ENCODE measurements at regions not wholly inside any gene's neighbourhood (a gene's known extent, or its start where the extent isn't known, plus 50 kb on each side); places are given as distances from the start of the nearest gene placed in this dataset.
"Not testable (repeated sequence)": the region's sequence is repeated elsewhere in the genome, so short reads cannot be mapped to it uniquely, and the experiment has no call there.

GRCh38 chr2:131722256-131722655, 194.6 kb downstream of the CCDC74A start:
- H4K8ac ChIP-seq (ENCODE audit: extremely low read depth, insufficient read depth, low read length); H3K4ac ChIP-seq (replicated peaks; ENCODE audit: insufficient read length, low read depth, low read length): not testable (repeated sequence)

More at GRCh38 chr2:131722256-131722655, 194.6 kb downstream of the CCDC74A start:
- H3K9me3 ChIP-seq (ENCODE audit: insufficient read depth in 2 of 2, low read depth in 1 of 2, low read length in 1 of 2); H3K14ac ChIP-seq (ENCODE audit: insufficient read length); H3K23ac ChIP-seq (ENCODE audit: insufficient read length); H2AK5ac ChIP-seq (ENCODE audit: low read depth, low read length); H3K27me3 ChIP-seq (replicated peaks in 1 of 4; ENCODE audit: control insufficient read depth in 3 of 4, extremely low read depth in 1 of 4, insufficient read depth in 3 of 4, low read length in 3 of 4); DNase-seq (ENCODE audit: low read depth in 1 of 2, low spot score in 2 of 2); H4K20me1 ChIP-seq (replicated peaks in 1 of 2; ENCODE audit: control insufficient read depth in 1 of 2, insufficient read depth in 2 of 2, low read length in 2 of 2); H3K4me2 ChIP-seq (ENCODE audit: insufficient read depth in 1 of 2, low read depth in 2 of 2, low read length in 2 of 2); H3K23me2 ChIP-seq (ENCODE audit: low read depth, low read length); H2AFZ ChIP-seq (ENCODE audit: low read length); FAIRE-seq; H2BK12ac ChIP-seq (ENCODE audit: low read depth, low read length); H2BK20ac ChIP-seq (ENCODE audit: low read length); H2BK5ac ChIP-seq (ENCODE audit: low read depth, low read length); H3K36me3 ChIP-seq (ENCODE audit: control insufficient read depth in 2 of 4, insufficient read depth in 4 of 4, low read length in 3 of 4); H3K56ac ChIP-seq (replicated peaks; ENCODE audit: insufficient read length, low read depth, low read length); H3K27ac ChIP-seq (ENCODE audit: low read depth, low read length); H3K79me2 ChIP-seq (ENCODE audit: control insufficient read depth in 1 of 2, insufficient read depth in 2 of 2, low read length in 2 of 2); H2BK120ac ChIP-seq (replicated peaks; ENCODE audit: low read depth, low read length); H3K79me1 ChIP-seq (ENCODE audit: low read depth, low read length); POLR2A ChIA-PET (ENCODE audit: partially characterized antibody); H3K9ac ChIP-seq (replicated peaks in 1 of 4; ENCODE audit: extremely low read depth in 1 of 4, low read depth in 3 of 4, low read length in 3 of 4); H4K5ac ChIP-seq (ENCODE audit: insufficient read length, low read depth, low read length); H4K91ac ChIP-seq (replicated peaks; ENCODE audit: insufficient read length, low read length); H3K18ac ChIP-seq (ENCODE audit: extremely low read depth, low read length); H3K4me3 ChIP-seq (ENCODE audit: extremely low read depth in 1 of 4, insufficient read depth in 2 of 4, low read depth in 3 of 4, low read length in 4 of 4); H3K4me1 ChIP-seq (replicated peaks in 1 of 4; ENCODE audit: control insufficient read depth in 3 of 4, insufficient read depth in 4 of 4, low read length in 3 of 4); H2BK15ac ChIP-seq (ENCODE audit: low read length): not testable (repeated sequence)
- CTCF ChIA-PET (ENCODE audit: partially characterized antibody): interaction anchor here (0.5 to 0.8 kb wide), 2 partner anchors 48 to 272 kb away, joined by 3 read pairs; no protein-coding TSS in a partner anchor
- 97% methylated on average over 2 of the region's 2 CpGs; no CpG with 5 or more reads in 1 of the 2 experiments for WGBS, 2 experiments (ENCODE audit: extremely low coverage in 1 of 2, insufficient coverage in 1 of 2, insufficient read length in 1 of 2, insufficient replicate concordance in 2 of 2, low coverage in 1 of 2, low lambda C conversion rate in 2 of 2, missing lambda C conversion rate in 1 of 2)
